GM12878 (cell line): ENCODE measurements at regions not wholly inside any gene's neighbourhood (a gene's known extent, or its start where the extent isn't known, plus 50 kb on each side); places are given as distances from the start of the nearest gene placed in this dataset.

Source experiments
- CREM ChIP-seq: IDR thresholded peaks from 2 replicates; pipeline ENCODE4 v1.6.1; 2014; ENCODE audit warnings: antibody characterized with exemption, low read depth
- EGR1 ChIP-seq, 2 experiments: IDR thresholded peaks; 1 replicate in 1 of 2; 2 replicates in 1 of 2; pipeline ENCODE4 v1.6.1; 2011 to 2012; ENCODE audit warnings: low read depth in 2 of 2, low read length in 2 of 2, borderline replicate concordance in 1 of 2, mild to moderate bottlenecking in 1 of 2, moderate library complexity in 1 of 2
- IKZF1 ChIP-seq: fragments of 450-650 bp; conservative IDR thresholded peaks from 2 replicates; pipeline ENCODE4 v1.6.1; 2017; ENCODE audit warnings: antibody characterized with exemption, mild to moderate bottlenecking
- KDM1A ChIP-seq: fragments of 200-600 bp; sonication (generic); IDR thresholded peaks from 2 replicates; pipeline ENCODE4 v1.6.1; 2016; ENCODE audit warnings: borderline replicate concordance
- MYC ChIP-seq: IDR thresholded peaks from 2 replicates; pipeline ENCODE4 v1.6.1; 2011; ENCODE audit warnings: mild to moderate bottlenecking, low read length, moderate library complexity, inconsistent platforms; ENCODE audit not compliant: insufficient read depth, insufficient replicate concordance, insufficient read length, severe bottlenecking
- POLR2AphosphoS5 ChIP-seq: IDR thresholded peaks from 2 replicates; pipeline ENCODE4 v1.6.1; 2011; ENCODE audit warnings: mild to moderate bottlenecking, low read length, inconsistent platforms
- RUNX3 ChIP-seq: IDR thresholded peaks from 2 replicates; pipeline ENCODE4 v1.6.1; 2012; ENCODE audit warnings: low read length, inconsistent platforms
- USF2 ChIP-seq: IDR thresholded peaks from 2 replicates; pipeline ENCODE4 v1.6.1; 2011; ENCODE audit warnings: low read depth, low read length, improper control_type of control experiment, borderline replicate concordance
- ZNF217 ChIP-seq: fragments of 450-650 bp; IDR thresholded peaks from 2 replicates; pipeline ENCODE4 v1.6.1; 2017; ENCODE audit warnings: antibody characterized with exemption, mild to moderate bottlenecking
- TF ChIP-seq, protein P1 (sequence below): IDR thresholded peaks from 2 replicates; pipeline ENCODE4 v1.6.1; 2012; ENCODE audit warnings: low read depth, low read length, improper control_type of control experiment
- TF ChIP-seq, protein P2 (sequence below), 3 experiments: IDR thresholded peaks in 2 of 3; conservative IDR thresholded peaks in 1 of 3; 2 replicates each; pipeline ENCODE4 v1.5.1; 2011; ENCODE audit warnings: low read depth in 3 of 3, low read length in 3 of 3, mild to moderate bottlenecking in 3 of 3, control low read depth in 2 of 3, moderate library complexity in 2 of 3, inconsistent platforms in 1 of 3, mixed read lengths in 1 of 3; ENCODE audit not compliant: control insufficient read depth in 2 of 3, insufficient read depth in 1 of 3; ENCODE audit errors: extremely low read depth in 1 of 3
- TF ChIP-seq, protein P3 (sequence below): IDR thresholded peaks from 2 replicates; pipeline ENCODE4 v1.6.1; 2011; ENCODE audit warnings: borderline replicate concordance, low read depth, mild to moderate bottlenecking, moderate library complexity, low read length; ENCODE audit not compliant: insufficient read depth, poor library complexity, severe bottlenecking

DNA sequence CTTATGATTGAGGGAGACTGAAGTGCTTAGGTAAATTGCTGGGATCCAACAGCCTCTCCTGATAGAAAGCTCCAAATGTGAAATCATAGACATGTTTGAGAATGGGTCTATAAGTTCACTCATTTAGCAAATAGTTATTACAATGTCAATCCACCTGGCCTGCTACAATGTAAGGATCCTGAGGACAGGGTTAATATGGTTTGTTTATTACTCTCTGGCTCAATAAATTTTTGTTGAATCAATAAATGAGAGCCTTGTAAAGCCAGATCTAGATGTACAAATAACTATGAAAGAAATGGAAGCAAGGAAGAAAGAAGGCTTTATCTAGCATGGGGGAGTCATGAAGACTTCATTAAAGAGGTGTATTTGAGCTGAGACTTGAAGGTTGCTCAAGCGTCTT, 165.6 kb upstream of the IGF1 start:
- TF ChIP-seq KDM1A: no peak
- TF ChIP-seq, protein P1, sequence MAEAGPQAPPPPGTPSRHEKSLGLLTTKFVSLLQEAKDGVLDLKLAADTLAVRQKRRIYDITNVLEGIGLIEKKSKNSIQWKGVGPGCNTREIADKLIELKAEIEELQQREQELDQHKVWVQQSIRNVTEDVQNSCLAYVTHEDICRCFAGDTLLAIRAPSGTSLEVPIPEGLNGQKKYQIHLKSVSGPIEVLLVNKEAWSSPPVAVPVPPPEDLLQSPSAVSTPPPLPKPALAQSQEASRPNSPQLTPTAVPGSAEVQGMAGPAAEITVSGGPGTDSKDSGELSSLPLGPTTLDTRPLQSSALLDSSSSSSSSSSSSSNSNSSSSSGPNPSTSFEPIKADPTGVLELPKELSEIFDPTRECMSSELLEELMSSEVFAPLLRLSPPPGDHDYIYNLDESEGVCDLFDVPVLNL: no peak
- TF ChIP-seq, protein P2, sequence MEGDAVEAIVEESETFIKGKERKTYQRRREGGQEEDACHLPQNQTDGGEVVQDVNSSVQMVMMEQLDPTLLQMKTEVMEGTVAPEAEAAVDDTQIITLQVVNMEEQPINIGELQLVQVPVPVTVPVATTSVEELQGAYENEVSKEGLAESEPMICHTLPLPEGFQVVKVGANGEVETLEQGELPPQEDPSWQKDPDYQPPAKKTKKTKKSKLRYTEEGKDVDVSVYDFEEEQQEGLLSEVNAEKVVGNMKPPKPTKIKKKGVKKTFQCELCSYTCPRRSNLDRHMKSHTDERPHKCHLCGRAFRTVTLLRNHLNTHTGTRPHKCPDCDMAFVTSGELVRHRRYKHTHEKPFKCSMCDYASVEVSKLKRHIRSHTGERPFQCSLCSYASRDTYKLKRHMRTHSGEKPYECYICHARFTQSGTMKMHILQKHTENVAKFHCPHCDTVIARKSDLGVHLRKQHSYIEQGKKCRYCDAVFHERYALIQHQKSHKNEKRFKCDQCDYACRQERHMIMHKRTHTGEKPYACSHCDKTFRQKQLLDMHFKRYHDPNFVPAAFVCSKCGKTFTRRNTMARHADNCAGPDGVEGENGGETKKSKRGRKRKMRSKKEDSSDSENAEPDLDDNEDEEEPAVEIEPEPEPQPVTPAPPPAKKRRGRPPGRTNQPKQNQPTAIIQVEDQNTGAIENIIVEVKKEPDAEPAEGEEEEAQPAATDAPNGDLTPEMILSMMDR (IDR thresholded peaks at IDR 0.05 in 2 of 3, conservative IDR thresholded peaks at IDR 0.05 in 1 of 3; ENCODE audit: control insufficient read depth in 2 of 3, extremely low read depth in 1 of 3, insufficient read depth in 1 of 3, low read depth in 3 of 3, low read length in 3 of 3): no peak
- no peak for TF ChIP-seq IKZF1
- no peak for TF ChIP-seq POLR2AphosphoS5
- no peak for TF ChIP-seq EGR1 (IDR thresholded peaks at IDR 0.05; ENCODE audit: borderline replicate concordance in 1 of 2, low read depth in 2 of 2, low read length in 2 of 2)
- TF ChIP-seq CREM: no peak
- TF ChIP-seq, protein P3, sequence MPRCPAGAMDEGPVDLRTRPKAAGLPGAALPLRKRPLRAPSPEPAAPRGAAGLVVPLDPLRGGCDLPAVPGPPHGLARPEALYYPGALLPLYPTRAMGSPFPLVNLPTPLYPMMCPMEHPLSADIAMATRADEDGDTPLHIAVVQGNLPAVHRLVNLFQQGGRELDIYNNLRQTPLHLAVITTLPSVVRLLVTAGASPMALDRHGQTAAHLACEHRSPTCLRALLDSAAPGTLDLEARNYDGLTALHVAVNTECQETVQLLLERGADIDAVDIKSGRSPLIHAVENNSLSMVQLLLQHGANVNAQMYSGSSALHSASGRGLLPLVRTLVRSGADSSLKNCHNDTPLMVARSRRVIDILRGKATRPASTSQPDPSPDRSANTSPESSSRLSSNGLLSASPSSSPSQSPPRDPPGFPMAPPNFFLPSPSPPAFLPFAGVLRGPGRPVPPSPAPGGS: no peak
- TF ChIP-seq ZNF217: no peak
- TF ChIP-seq USF2: no peak
- TF ChIP-seq RUNX3: no peak
- no peak for TF ChIP-seq MYC
